Loucy (cell line): ENCODE measurements at regions not wholly inside any gene's neighbourhood (a gene's known extent, or its start where the extent isn't known, plus 50 kb on each side); places are given as distances from the start of the nearest gene placed in this dataset.

ENCODE experiments used
- H2AFZ ChIP-seq: fragments of 200-600 bp; sonication (generic); 2 replicates; pipeline ENCODE4 v1.6.0; 2016; ENCODE audit warnings: antibody characterized with exemption, mild to moderate bottlenecking, low read length, moderate library complexity
- H3F3A ChIP-seq: fragments of 200-600 bp; 2 replicates; pipeline ENCODE4 v1.6.0; 2016; ENCODE audit warnings: antibody characterized with exemption, low read depth, mild to moderate bottlenecking
- H3K27me3 ChIP-seq: fragments of 200-600 bp; sonication (generic); 2 replicates; pipeline ENCODE4 v1.6.1; 2014; ENCODE audit warnings: low read length, mild to moderate bottlenecking; ENCODE audit not compliant: insufficient read depth, poor library complexity, severe bottlenecking
- H3K36me3 ChIP-seq: fragments of 200-600 bp; sonication (generic); 2 replicates; pipeline ENCODE4 v1.6.1; 2016; ENCODE audit warnings: low read length; ENCODE audit not compliant: insufficient read depth
- H3K4me1 ChIP-seq: fragments of 200-600 bp; sonication (generic); 2 replicates; pipeline ENCODE4 v1.5.1; 2014; ENCODE audit warnings: low read length, mild to moderate bottlenecking; ENCODE audit not compliant: insufficient read depth, poor library complexity, severe bottlenecking
- H3K4me2 ChIP-seq: fragments of 200-600 bp; sonication (generic); 2 replicates; pipeline ENCODE4 v1.6.0; 2014; ENCODE audit warnings: antibody characterized with exemption, low read length, low read depth, mild to moderate bottlenecking; ENCODE audit not compliant: poor library complexity, severe bottlenecking
- H3K4me3 ChIP-seq: fragments of 200-600 bp; sonication (generic); 2 replicates; pipeline ENCODE4 v1.5.1; 2014; ENCODE audit warnings: low read length, mild to moderate bottlenecking, mixed read lengths; ENCODE audit not compliant: poor library complexity, severe bottlenecking
- H3K79me2 ChIP-seq: fragments of 200-600 bp; sonication (generic); 2 replicates; pipeline ENCODE4 v1.6.1; 2014; ENCODE audit warnings: low read length; ENCODE audit not compliant: insufficient read depth
- H3K9ac ChIP-seq: fragments of 200-600 bp; sonication (generic); 2 replicates; pipeline ENCODE4 v1.6.0; 2014; ENCODE audit warnings: mild to moderate bottlenecking, low read depth, low read length, moderate library complexity; ENCODE audit not compliant: poor library complexity, severe bottlenecking
- H3K9me2 ChIP-seq: fragments of 200-600 bp; sonication (generic); replicated peaks from 2 replicates; pipeline ENCODE4 v1.6.1; 2016; ENCODE audit warnings: low read depth, low read length, mixed read lengths
- H3K9me3 ChIP-seq: fragments of 200-600 bp; sonication (generic); 2 replicates; pipeline ENCODE4 v1.6.1; 2014; ENCODE audit warnings: mild to moderate bottlenecking, antibody characterized with exemption, low read length, low read depth; ENCODE audit not compliant: insufficient read depth
- H4K20me1 ChIP-seq: fragments of 200-600 bp; sonication (generic); 2 replicates; pipeline ENCODE4 v1.6.0; 2014; ENCODE audit warnings: antibody characterized with exemption, low read length, mild to moderate bottlenecking; ENCODE audit not compliant: insufficient read depth, poor library complexity, severe bottlenecking
- CTCF ChIP-seq: fragments of 200-600 bp; sonication (generic); conservative IDR thresholded peaks from 2 replicates; pipeline ENCODE4 v1.5.1; 2014; ENCODE audit warnings: mild to moderate bottlenecking, antibody characterized with exemption, low read length
- EZH2phosphoT487 ChIP-seq: fragments of 200-600 bp; IDR thresholded peaks from 2 replicates; pipeline ENCODE4 v1.6.1; 2018; ENCODE audit warnings: antibody characterized with exemption, mild to moderate bottlenecking, moderate library complexity, borderline replicate concordance

- no peaks in the 10 kb centered on the region for H3K27me3 ChIP-seq
- H2AFZ ChIP-seq, result no peak overlapping the region
- no peaks in the 10 kb centered on the region for H4K20me1 ChIP-seq
- no peaks in the 10 kb centered on the region for H3K79me2 ChIP-seq
- TF ChIP-seq EZH2phosphoT487 (no peak), CTCF (no peak)
- H3K9me2 ChIP-seq, result no peaks in the 10 kb centered on the region
- no peaks in the 10 kb centered on the region for H3K4me1 ChIP-seq
- no peaks in the 10 kb centered on the region for H3K36me3 ChIP-seq
- no peak overlapping the region for H3K4me2 ChIP-seq
- no peaks in the 10 kb centered on the region for H3K9me3 ChIP-seq
- H3K9ac ChIP-seq, result no peak overlapping the region
- no peak overlapping the region for H3K4me3 ChIP-seq
- H3F3A ChIP-seq, result no peaks in the 10 kb centered on the region
These were observed 318.8 kb downstream of the SMAD2 start for GRCh38 chr18:47611649-47612048.

GRCh38 chr18:47606526-47606925, 323.9 kb downstream of the SMAD2 start:
- Histone ChIP-seq H3K9ac (no peak overlapping the region), H3K9me2 (no peaks in the 10 kb centered on the region), H3K4me2 (no peak overlapping the region), H3K4me1 (no peaks in the 10 kb centered on the region), H3K79me2 (no peaks in the 10 kb centered on the region), H3K9me3 (no peaks in the 10 kb centered on the region), H4K20me1 (no peaks in the 10 kb centered on the region), H3K27me3 (no peaks in the 10 kb centered on the region), H3F3A (no peaks in the 10 kb centered on the region), H3K36me3 (no peaks in the 10 kb centered on the region), H3K4me3 (no peak overlapping the region), H2AFZ (no peak overlapping the region)
- TF ChIP-seq EZH2phosphoT487, result no peak
- TF ChIP-seq CTCF, result no peak

GRCh38 chr18:47605093-47605492, 325.4 kb downstream of the SMAD2 start:
- H2AFZ ChIP-seq, result no peak overlapping the region
- H3K4me3 ChIP-seq, result no peak overlapping the region
- H3K9me3 ChIP-seq, result no peaks in the 10 kb centered on the region
- no peak overlapping the region for H3K4me2 ChIP-seq
- no peaks in the 10 kb centered on the region for H4K20me1 ChIP-seq
- H3K36me3 ChIP-seq, result no peaks in the 10 kb centered on the region
- H3K27me3 ChIP-seq, result no peaks in the 10 kb centered on the region
- TF ChIP-seq EZH2phosphoT487 (no peak), CTCF (no peak)
- H3K9ac ChIP-seq, result no peak overlapping the region
- no peaks in the 10 kb centered on the region for H3F3A ChIP-seq
- no peaks in the 10 kb centered on the region for H3K4me1 ChIP-seq
- H3K9me2 ChIP-seq, result no peaks in the 10 kb centered on the region
- H3K79me2 ChIP-seq, result no peaks in the 10 kb centered on the region
